Keratinocyte (primary cell): ENCODE measurements at regions not wholly inside any gene's neighbourhood (a gene's known extent, or its start where the extent isn't known, plus 50 kb on each side); places are given as distances from the start of the nearest gene placed in this dataset.

ENCODE experiments used
- DNase-seq: peaks from one replicate; pipeline ENCODE4 v3.0.0-alpha.2; 2011; ENCODE audit warnings: low read depth, missing footprints, low spot score
- FAIRE-seq: peaks from 2 replicates; lab custom pipeline; 2011; peaks lifted over from hg19 to GRCh38; lab: Jason Lieb, UNC
- H2AFZ ChIP-seq: 2 replicates; pipeline ENCODE4 v1.6.0; 2012; ENCODE audit warnings: low read length, control low read depth, inconsistent platforms; ENCODE audit not compliant: control insufficient read depth
- H3K27ac ChIP-seq: 2 replicates; pipeline ENCODE4 v1.5.1; 2011; ENCODE audit warnings: low read length; ENCODE audit not compliant: control insufficient read depth, insufficient read depth
- H3K27me3 ChIP-seq: 3 replicates; pipeline ENCODE4 v1.6.0; 2011; ENCODE audit warnings: low read length; ENCODE audit not compliant: control insufficient read depth, insufficient read depth; ENCODE audit errors: extremely low read depth
- H3K36me3 ChIP-seq, 2 experiments: 2 replicates in 1 of 2; 3 replicates in 1 of 2; pipeline ENCODE4 v1.5.1; 2011; ENCODE audit warnings: low read length in 2 of 2, mild to moderate bottlenecking in 1 of 2; ENCODE audit not compliant: control insufficient read depth in 2 of 2, insufficient read depth in 2 of 2; ENCODE audit errors: extremely low read depth in 1 of 2
- H3K4me1 ChIP-seq: 3 replicates; pipeline ENCODE4 v1.5.1; 2011; ENCODE audit warnings: low read length; ENCODE audit not compliant: control insufficient read depth, insufficient read depth; ENCODE audit errors: extremely low read depth
- H3K4me2 ChIP-seq: 3 replicates; pipeline ENCODE4 v1.6.0; 2011; ENCODE audit warnings: low read depth, low read length; ENCODE audit not compliant: control insufficient read depth, insufficient read depth; ENCODE audit errors: extremely low read depth
- H3K4me3 ChIP-seq, 3 experiments: fragments of 200-600 bp in 1 of 3; sonication (generic) in 1 of 3; 2 replicates in 2 of 3; 3 replicates in 1 of 3; pipeline ENCODE4 v1.5.1; 2011 to 2016; ENCODE audit warnings: low read length in 3 of 3, mild to moderate bottlenecking in 3 of 3, control low read depth in 2 of 3, inconsistent platforms in 1 of 3, low read depth in 1 of 3, mixed read lengths in 1 of 3, mixed run types in 1 of 3, moderate library complexity in 1 of 3; ENCODE audit not compliant: control insufficient read depth in 2 of 3, insufficient read depth in 2 of 3; ENCODE audit errors: extremely low read depth in 1 of 3
- H3K79me2 ChIP-seq: 2 replicates; pipeline ENCODE4 v1.6.0; 2012; ENCODE audit warnings: low read length; ENCODE audit not compliant: control insufficient read depth, insufficient read depth
- H3K9ac ChIP-seq: 3 replicates; pipeline ENCODE4 v1.6.0; 2011; ENCODE audit warnings: low read length; ENCODE audit not compliant: control insufficient read depth, insufficient read depth; ENCODE audit errors: extremely low read depth
- H3K9me1 ChIP-seq: 3 replicates; pipeline ENCODE4 v1.6.0; 2011; ENCODE audit warnings: low read length; ENCODE audit not compliant: control insufficient read depth, insufficient read depth; ENCODE audit errors: extremely low read depth
- H3K9me3 ChIP-seq: 2 replicates; pipeline ENCODE4 v1.5.1; 2012; ENCODE audit warnings: low read depth, low read length; ENCODE audit not compliant: control insufficient read depth
- H4K20me1 ChIP-seq: 3 replicates; pipeline ENCODE4 v1.6.0; 2011; ENCODE audit warnings: low read length; ENCODE audit not compliant: control insufficient read depth, insufficient read depth; ENCODE audit errors: extremely low read depth
- EZH2 ChIP-seq: IDR thresholded peaks from one replicate; pipeline ENCODE4 v1.6.1; 2012; ENCODE audit warnings: inconsistent platforms, mild to moderate bottlenecking, low read length, moderate library complexity
- dilution Hi-C: fragments of 300-500 bp; cut with MboI; formaldehyde crosslinking; loops from one replicate; pipeline ENCODE4 v1.7.0; 2020; ENCODE audit warnings: low sequenced_read_pairs; ENCODE audit not compliant: extremely low pct_ligation_motif_present
- TF ChIP-seq, protein P1 (sequence below), 3 experiments: IDR thresholded peaks in 1 of 3; conservative IDR thresholded peaks in 1 of 3; optimal IDR thresholded peaks in 1 of 3; 2 replicates in 2 of 3; 3 replicates in 1 of 3; pipeline versions ENCODE3 to v1.5.1; 2011; ENCODE audit warnings: low read length in 3 of 3, mild to moderate bottlenecking in 3 of 3, moderate library complexity in 2 of 3, control low read depth in 1 of 3, inconsistent platforms in 1 of 3; ENCODE audit not compliant: insufficient read depth in 2 of 3; ENCODE audit errors: extremely low read depth in 1 of 3

DNA sequence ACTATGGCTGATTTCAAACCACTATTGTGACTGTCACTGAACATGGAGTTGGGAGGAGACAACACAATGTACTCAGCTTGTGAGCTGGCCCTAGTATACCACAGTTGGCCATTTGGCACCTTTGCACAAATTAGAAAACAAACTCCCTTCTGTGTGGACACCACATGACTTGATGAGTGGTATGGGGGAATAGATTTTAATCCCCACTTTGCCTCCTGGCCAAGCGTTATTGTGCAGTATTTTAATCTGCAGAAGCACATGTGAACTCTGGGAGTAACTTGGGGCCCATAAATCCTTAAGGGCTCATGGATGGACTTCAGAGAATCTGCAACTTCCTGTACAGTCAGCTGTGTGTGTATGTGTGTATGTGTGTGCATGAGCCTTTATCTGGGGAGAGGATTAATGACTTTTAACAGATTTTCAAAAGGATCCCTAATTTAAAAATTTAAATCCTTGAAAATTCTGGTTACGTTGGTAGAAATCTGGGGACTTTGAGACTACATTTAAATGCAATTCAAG is 105.0 kb upstream of the PAQR3 start:
- dilution Hi-C loops: no loop called here
- no peaks in the 10 kb centered on the region for H3K36me3 ChIP-seq
- no peak for DNase-seq
- H3K27me3 ChIP-seq: no peaks in the 10 kb centered on the region
- TF ChIP-seq, protein P1, sequence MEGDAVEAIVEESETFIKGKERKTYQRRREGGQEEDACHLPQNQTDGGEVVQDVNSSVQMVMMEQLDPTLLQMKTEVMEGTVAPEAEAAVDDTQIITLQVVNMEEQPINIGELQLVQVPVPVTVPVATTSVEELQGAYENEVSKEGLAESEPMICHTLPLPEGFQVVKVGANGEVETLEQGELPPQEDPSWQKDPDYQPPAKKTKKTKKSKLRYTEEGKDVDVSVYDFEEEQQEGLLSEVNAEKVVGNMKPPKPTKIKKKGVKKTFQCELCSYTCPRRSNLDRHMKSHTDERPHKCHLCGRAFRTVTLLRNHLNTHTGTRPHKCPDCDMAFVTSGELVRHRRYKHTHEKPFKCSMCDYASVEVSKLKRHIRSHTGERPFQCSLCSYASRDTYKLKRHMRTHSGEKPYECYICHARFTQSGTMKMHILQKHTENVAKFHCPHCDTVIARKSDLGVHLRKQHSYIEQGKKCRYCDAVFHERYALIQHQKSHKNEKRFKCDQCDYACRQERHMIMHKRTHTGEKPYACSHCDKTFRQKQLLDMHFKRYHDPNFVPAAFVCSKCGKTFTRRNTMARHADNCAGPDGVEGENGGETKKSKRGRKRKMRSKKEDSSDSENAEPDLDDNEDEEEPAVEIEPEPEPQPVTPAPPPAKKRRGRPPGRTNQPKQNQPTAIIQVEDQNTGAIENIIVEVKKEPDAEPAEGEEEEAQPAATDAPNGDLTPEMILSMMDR (optimal IDR thresholded peaks at IDR 0.05 in 1 of 3, IDR thresholded peaks at IDR 0.05 in 1 of 3, conservative IDR thresholded peaks at IDR 0.05 in 1 of 3; ENCODE audit: extremely low read depth in 1 of 3, insufficient read depth in 2 of 3, low read length in 3 of 3): no peak
- no peak for TF ChIP-seq EZH2
- no peaks in the 10 kb centered on the region for H3K79me2 ChIP-seq
- H3K9ac ChIP-seq: no peak overlapping the region
- no peak overlapping the region for H3K4me3 ChIP-seq
- no peaks in the 10 kb centered on the region for H4K20me1 ChIP-seq
- H3K4me2 ChIP-seq: no peak overlapping the region
- H3K9me3 ChIP-seq: no peaks in the 10 kb centered on the region
- no peak overlapping the region for H3K27ac ChIP-seq
- H3K9me1 ChIP-seq: no peaks in the 10 kb centered on the region
- H2AFZ ChIP-seq: no peak overlapping the region
- FAIRE-seq: no peak
- H3K4me1 ChIP-seq: no peaks in the 10 kb centered on the region

GRCh38 chr4:79043138-79043537 is 103.9 kb upstream of the PAQR3 start:
- Histone ChIP-seq H3K4me2 (no peak overlapping the region), H3K79me2 (no peaks in the 10 kb centered on the region), H3K4me3 (no peak overlapping the region), H4K20me1 (no peaks in the 10 kb centered on the region), H3K27me3 (no peaks in the 10 kb centered on the region), H2AFZ (no peak overlapping the region), H3K27ac (no peak overlapping the region), H3K9me1 (no peaks in the 10 kb centered on the region), H3K4me1 (no peaks in the 10 kb centered on the region), H3K9ac (no peak overlapping the region), H3K9me3 (no peaks in the 10 kb centered on the region), H3K36me3 (no peaks in the 10 kb centered on the region)
- DNase-seq (no peak), FAIRE-seq (no peak)
- dilution Hi-C loops: no loop called here
- no peak for TF ChIP-seq EZH2
- TF ChIP-seq, protein P1 (optimal IDR thresholded peaks at IDR 0.05 in 1 of 3, IDR thresholded peaks at IDR 0.05 in 1 of 3, conservative IDR thresholded peaks at IDR 0.05 in 1 of 3; ENCODE audit: extremely low read depth in 1 of 3, insufficient read depth in 2 of 3, low read length in 3 of 3): no peak
